Breast epithelium (tissue), 3 donors: ENCODE measurements at regions not wholly inside any gene's neighbourhood (a gene's known extent, or its start where the extent isn't known, plus 50 kb on each side); places are given as distances from the start of the nearest gene placed in this dataset.
"Not testable (repeated sequence)": the region's sequence is repeated elsewhere in the genome, so short reads cannot be mapped to it uniquely, and the experiment has no call there.

Experiments used
- POLR2A ChIP-seq: fragments of 450-650 bp; IDR thresholded peaks from one replicate; pipeline ENCODE4 v1.6.1; 2016; ENCODE audit warnings: antibody characterized with exemption, mild to moderate bottlenecking, moderate library complexity
- TF ChIP-seq, protein P1 (sequence below), 3 donors: fragments of 450-650 bp; IDR thresholded peaks; one replicate each; pipeline ENCODE4 v1.5.1; 2016 to 2017; ENCODE audit warnings: antibody characterized with exemption in 3 of 3, mild to moderate bottlenecking in 3 of 3, moderate library complexity in 3 of 3

DNA sequence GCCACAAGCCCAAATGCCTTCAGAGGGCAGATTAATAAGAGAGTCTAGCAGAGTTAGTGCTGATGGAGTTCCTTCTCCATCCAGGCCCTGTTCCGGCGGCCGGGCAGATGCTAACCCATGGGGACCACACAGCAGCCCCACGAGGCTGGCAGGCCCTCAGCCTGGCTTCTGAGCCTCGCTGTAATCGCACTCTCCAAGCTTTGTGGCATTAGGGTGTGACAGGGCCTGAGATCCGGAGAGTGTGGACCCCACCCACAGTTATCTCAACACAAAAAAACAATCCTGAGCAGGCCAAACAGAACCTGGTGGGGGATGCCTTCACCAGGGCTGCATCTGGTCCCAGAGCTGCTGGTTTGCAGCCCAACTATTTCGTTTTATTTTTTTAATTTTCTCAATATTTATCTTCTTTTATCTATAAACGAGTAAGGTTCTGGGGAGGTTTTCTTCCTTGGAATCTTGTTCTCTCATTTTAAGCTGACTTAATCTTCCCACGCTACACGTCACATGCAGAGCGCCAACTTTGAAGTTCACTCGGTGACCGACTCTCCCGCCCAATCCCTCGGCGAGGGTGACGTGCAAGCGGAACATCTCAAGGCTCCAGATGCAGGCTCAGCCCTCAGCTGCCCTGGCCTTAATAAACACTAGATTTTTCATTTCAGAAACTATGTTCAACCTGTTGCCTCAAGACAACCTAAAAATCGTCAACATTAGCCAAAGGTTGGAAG is 372.4 kb downstream of the BCL2L11 start:
- not testable (repeated sequence) for TF ChIP-seq POLR2A
- TF ChIP-seq, protein P1, sequence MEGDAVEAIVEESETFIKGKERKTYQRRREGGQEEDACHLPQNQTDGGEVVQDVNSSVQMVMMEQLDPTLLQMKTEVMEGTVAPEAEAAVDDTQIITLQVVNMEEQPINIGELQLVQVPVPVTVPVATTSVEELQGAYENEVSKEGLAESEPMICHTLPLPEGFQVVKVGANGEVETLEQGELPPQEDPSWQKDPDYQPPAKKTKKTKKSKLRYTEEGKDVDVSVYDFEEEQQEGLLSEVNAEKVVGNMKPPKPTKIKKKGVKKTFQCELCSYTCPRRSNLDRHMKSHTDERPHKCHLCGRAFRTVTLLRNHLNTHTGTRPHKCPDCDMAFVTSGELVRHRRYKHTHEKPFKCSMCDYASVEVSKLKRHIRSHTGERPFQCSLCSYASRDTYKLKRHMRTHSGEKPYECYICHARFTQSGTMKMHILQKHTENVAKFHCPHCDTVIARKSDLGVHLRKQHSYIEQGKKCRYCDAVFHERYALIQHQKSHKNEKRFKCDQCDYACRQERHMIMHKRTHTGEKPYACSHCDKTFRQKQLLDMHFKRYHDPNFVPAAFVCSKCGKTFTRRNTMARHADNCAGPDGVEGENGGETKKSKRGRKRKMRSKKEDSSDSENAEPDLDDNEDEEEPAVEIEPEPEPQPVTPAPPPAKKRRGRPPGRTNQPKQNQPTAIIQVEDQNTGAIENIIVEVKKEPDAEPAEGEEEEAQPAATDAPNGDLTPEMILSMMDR (IDR thresholded peaks at IDR 0.05), result not testable (repeated sequence)
